HepG2 (cell line): ENCODE measurements at regions not wholly inside any gene's neighbourhood (a gene's known extent, or its start where the extent isn't known, plus 50 kb on each side); places are given as distances from the start of the nearest gene placed in this dataset.

Experiments
- ATAC-seq: fragments of 200-7000 bp; cut with Tn5 transposase; 3 replicates; pipeline ENCODE4 v1.9.1; 2020; ENCODE audit warnings: mild to moderate bottlenecking, moderate library complexity
- BruUV-seq: library from RNA; stranded (reverse); fragments of 400-500 nt; replicated peaks from 2 replicates; lab custom pipeline; 2021; lab: Mats Ljungman, UMichigan
- CTCF ChIA-PET: fragments of 300-600 bp; formaldehyde crosslinking; extraction: SDS; loops from one replicate; lab custom pipeline; 2021; ENCODE audit warnings: low total read pairs, inconsistent platforms, low intra/inter-chr PET ratio; lab: Yijun Ruan, JAX
- POLR2A ChIA-PET: fragments of 350-600 bp; sonication (Branson Sonifier 250); formaldehyde crosslinking; loops from one replicate; lab custom pipeline; 2020; ENCODE audit warnings: antibody characterized with exemption, inconsistent platforms; lab: Yijun Ruan, JAX
- DNase-seq: peaks from one replicate; pipeline ENCODE4 v3.0.0-alpha.2; 2015; ENCODE audit warnings: low spot score
- FAIRE-seq: peaks from 3 replicates; lab custom pipeline; 2011; peaks lifted over from hg19 to GRCh38; lab: Jason Lieb, UNC
- H2AFZ ChIP-seq: one replicate; pipeline ENCODE4 v1.6.1; 2011; ENCODE audit warnings: low read length, inconsistent platforms
- H3K27ac ChIP-seq: fragments of 300-600 bp; 3 replicates; pipeline ENCODE4 v1.8.0; 2011; ENCODE audit warnings: mixed run types, mild to moderate bottlenecking, mixed read lengths, low read length, inconsistent platforms; ENCODE audit not compliant: insufficient read depth; ENCODE audit errors: extremely low read length
- H3K27me3 ChIP-seq, 2 experiments: fragments of 200-600 bp in 1 of 2; 2 replicates in 1 of 2; 3 replicates in 1 of 2; pipeline versions ENCODE4 v1.6.0 to v1.8.0; 2011; ENCODE audit warnings: low read length in 2 of 2, mild to moderate bottlenecking in 2 of 2, moderate library complexity in 2 of 2, inconsistent platforms in 1 of 2; ENCODE audit not compliant: insufficient read depth in 2 of 2, control insufficient read depth in 1 of 2
- H3K36me3 ChIP-seq, 2 experiments: fragments of 200-600 bp in 1 of 2; replicated peaks in 1 of 2; 2 replicates in 1 of 2; 3 replicates in 1 of 2; pipeline versions ENCODE4 v1.5.1 to v1.8.0; 2011; ENCODE audit warnings: low read length in 2 of 2, inconsistent platforms in 1 of 2; ENCODE audit not compliant: insufficient read depth in 2 of 2, control insufficient read depth in 1 of 2
- H3K4me1 ChIP-seq: 2 replicates; pipeline ENCODE4 v1.5.1; 2012; ENCODE audit warnings: low read length, inconsistent platforms; ENCODE audit not compliant: insufficient read depth
- H3K4me2 ChIP-seq: 2 replicates; pipeline ENCODE4 v1.6.0; 2011; ENCODE audit warnings: low read depth, low read length, inconsistent platforms
- H3K4me3 ChIP-seq, 3 experiments: fragments of 200-600 bp in 1 of 3; sonication (generic), shearing (Covaris generic) in 1 of 3; replicated peaks in 1 of 3; 2 replicates each; pipeline ENCODE4 v1.5.1; 2011 to 2016; ENCODE audit warnings: low read length in 3 of 3, inconsistent platforms in 2 of 3, low read depth in 2 of 3, mild to moderate bottlenecking in 2 of 3, control low read depth in 1 of 3, mixed read lengths in 1 of 3; ENCODE audit not compliant: insufficient read depth in 1 of 3
- H3K79me2 ChIP-seq: one replicate; pipeline ENCODE4 v1.6.1; 2011; ENCODE audit warnings: low read length, inconsistent platforms; ENCODE audit not compliant: insufficient read depth
- H3K9ac ChIP-seq: 2 replicates; pipeline ENCODE4 v1.6.0; 2011; ENCODE audit warnings: mild to moderate bottlenecking, low read depth, low read length, inconsistent platforms; ENCODE audit not compliant: insufficient read depth
- H3K9me3 ChIP-seq: 2 replicates; pipeline ENCODE4 v1.5.1; 2012; ENCODE audit warnings: mild to moderate bottlenecking, low read length
- H4K20me1 ChIP-seq: 2 replicates; pipeline ENCODE4 v1.6.0; 2011; ENCODE audit warnings: inconsistent platforms, mild to moderate bottlenecking, low read length, moderate library complexity; ENCODE audit not compliant: insufficient read depth
- FOXK2 ChIP-seq: fragments of 450-650 bp; IDR thresholded peaks from 2 replicates; pipeline ENCODE4 v1.6.1; 2016
- ZNF160 ChIP-seq: sonication (generic); formaldehyde crosslinking; IDR thresholded peaks from 2 replicates; pipeline ENCODE4 v1.8.0; 2022; ENCODE audit warnings: mild to moderate bottlenecking, inconsistent platforms, missing genetic modification reagents
- ZNF382 ChIP-seq: sonication (generic); formaldehyde crosslinking; IDR thresholded peaks from 2 replicates; pipeline ENCODE4 v1.5.0; 2020; ENCODE audit warnings: missing genetic modification reagents, mild to moderate bottlenecking, borderline replicate concordance
- ZNF7 ChIP-seq: IDR thresholded peaks from 2 replicates; pipeline ENCODE4 v1.6.1; 2016; ENCODE audit warnings: missing biosample characterization, missing genetic modification reagents
- ZSCAN12 ChIP-seq: sonication (generic); formaldehyde crosslinking; IDR thresholded peaks from 2 replicates; pipeline ENCODE4 v1.9.0; 2021; ENCODE audit warnings: mild to moderate bottlenecking, missing genetic modification reagents
- WGBS: methylation state at CpG from one replicate; pipeline ENCODE4 v1.1.6; 2017; ENCODE audit warnings: low lambda C conversion rate; 5-methylcytosine and 5-hydroxymethylcytosine counted together
- in situ Hi-C: cut with HindIII; loops from 2 replicates; pipeline ENCODE4 v1.10.0; 2017; ENCODE audit warnings: low pct_unique_long_range_greater_than_20kb; ENCODE audit not compliant: extremely low pct_ligation_motif_present
- intact Hi-C: fragments of 100-400 bp; cut with micrococcal nuclease; formaldehyde crosslinking; loops from one replicate; pipeline ENCODE4 v1.10.0; 2022; ENCODE audit not compliant: unreplicated experiment
- TF ChIP-seq, protein P1 (sequence below), 2 experiments: fragments of 450-650 bp in 1 of 2; sonication (generic) in 1 of 2; formaldehyde crosslinking in 1 of 2; IDR thresholded peaks; 2 replicates each; pipeline versions ENCODE4 v1.6.1 to v1.8.0; 2016 to 2022; ENCODE audit warnings: antibody characterized with exemption in 1 of 2, mild to moderate bottlenecking in 1 of 2, missing genetic modification reagents in 1 of 2

DNA sequence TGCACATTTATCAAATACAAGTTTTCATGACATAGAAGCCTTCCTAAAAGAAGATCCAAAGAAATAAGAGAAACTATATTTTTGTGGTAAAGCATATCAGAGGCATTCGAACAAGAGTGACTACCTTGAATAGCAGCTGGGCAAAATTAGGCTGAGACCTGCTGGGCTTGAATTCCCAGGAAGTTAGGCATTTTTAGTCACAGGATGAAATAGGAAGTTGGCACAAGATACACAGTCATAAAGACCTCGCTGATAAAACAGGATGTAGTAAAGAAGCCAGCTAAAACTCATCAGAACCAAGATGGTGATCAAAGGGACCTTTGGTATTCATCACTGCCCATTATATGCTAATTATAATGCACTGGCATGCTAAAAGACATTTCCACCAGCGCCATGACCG is 1302.3 kb upstream of the NRXN1 start (continued):
- TF ChIP-seq, protein P1, sequence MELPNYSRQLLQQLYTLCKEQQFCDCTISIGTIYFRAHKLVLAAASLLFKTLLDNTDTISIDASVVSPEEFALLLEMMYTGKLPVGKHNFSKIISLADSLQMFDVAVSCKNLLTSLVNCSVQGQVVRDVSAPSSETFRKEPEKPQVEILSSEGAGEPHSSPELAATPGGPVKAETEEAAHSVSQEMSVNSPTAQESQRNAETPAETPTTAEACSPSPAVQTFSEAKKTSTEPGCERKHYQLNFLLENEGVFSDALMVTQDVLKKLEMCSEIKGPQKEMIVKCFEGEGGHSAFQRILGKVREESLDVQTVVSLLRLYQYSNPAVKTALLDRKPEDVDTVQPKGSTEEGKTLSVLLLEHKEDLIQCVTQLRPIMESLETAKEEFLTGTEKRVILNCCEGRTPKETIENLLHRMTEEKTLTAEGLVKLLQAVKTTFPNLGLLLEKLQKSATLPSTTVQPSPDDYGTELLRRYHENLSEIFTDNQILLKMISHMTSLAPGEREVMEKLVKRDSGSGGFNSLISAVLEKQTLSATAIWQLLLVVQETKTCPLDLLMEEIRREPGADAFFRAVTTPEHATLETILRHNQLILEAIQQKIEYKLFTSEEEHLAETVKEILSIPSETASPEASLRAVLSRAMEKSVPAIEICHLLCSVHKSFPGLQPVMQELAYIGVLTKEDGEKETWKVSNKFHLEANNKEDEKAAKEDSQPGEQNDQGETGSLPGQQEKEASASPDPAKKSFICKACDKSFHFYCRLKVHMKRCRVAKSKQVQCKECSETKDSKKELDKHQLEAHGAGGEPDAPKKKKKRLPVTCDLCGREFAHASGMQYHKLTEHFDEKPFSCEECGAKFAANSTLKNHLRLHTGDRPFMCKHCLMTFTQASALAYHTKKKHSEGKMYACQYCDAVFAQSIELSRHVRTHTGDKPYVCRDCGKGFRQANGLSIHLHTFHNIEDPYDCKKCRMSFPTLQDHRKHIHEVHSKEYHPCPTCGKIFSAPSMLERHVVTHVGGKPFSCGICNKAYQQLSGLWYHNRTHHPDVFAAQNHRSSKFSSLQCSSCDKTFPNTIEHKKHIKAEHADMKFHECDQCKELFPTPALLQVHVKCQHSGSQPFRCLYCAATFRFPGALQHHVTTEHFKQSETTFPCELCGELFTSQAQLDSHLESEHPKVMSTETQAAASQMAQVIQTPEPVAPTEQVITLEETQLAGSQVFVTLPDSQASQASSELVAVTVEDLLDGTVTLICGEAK (IDR thresholded peaks at IDR 0.05): no peak
- TF ChIP-seq, protein P1 (CRISPR knock-in tag; IDR thresholded peaks at IDR 0.05): no peak
- no peak for TF ChIP-seq ZNF7
- no peak for TF ChIP-seq ZNF382 (CRISPR knock-in tag)
- TF ChIP-seq FOXK2: no peak

DNA sequence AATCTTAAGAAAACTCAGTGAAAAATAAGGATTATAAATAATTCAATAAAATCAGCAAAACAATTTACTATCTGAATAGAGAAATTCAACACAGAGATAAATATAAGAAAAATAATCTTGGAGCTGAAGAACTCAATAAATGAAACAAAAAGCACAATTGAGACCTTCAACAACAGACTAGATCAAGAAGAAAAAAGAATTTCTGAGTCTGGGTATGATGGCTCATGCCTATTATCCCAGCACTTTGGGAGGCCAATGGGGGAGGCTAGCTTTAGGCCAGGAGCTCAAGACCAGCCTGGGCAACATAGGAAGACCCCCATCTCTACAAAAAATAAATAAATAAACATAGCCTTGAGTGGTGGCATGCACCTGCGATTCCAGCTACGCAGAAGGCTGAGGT is 1295.7 kb upstream of the NRXN1 start:
- no peak for FAIRE-seq
- H3K4me3 ChIP-seq: no peak overlapping the region
- no peaks in the 10 kb centered on the region for H4K20me1 ChIP-seq
- 45% methylated on average over 2 of the region's 2 CpGs for WGBS
- TF ChIP-seq ZSCAN12 (CRISPR knock-in tag): no peak
- peak; percentile 99 for TF ChIP-seq ZNF160 (CRISPR knock-in tag)
- TF ChIP-seq, all 625 proteins: peak for 1
- Histone ChIP-seq H2AFZ (no peak overlapping the region), H3K79me2 (no peaks in the 10 kb centered on the region), H3K9ac (no peak overlapping the region), H3K36me3 (no peaks in the 10 kb centered on the region), H3K4me2 (no peak overlapping the region), H3K4me1 (no peaks in the 10 kb centered on the region), H3K27me3 (no peaks in the 10 kb centered on the region), H3K9me3 (peaks cover 76% of the 10 kb centered on the region), H3K27ac (no peak overlapping the region)
- POLR2A ChIA-PET: no interaction called here
- intact Hi-C loops (no loop called here), in situ Hi-C loops (no loop called here)
- ATAC-seq (no peak), DNase-seq (no peak)
- CTCF ChIA-PET: no interaction called here
- no TSS peak for BruUV-seq
